Erythroblast (primary cell): ENCODE measurements at regions not wholly inside any gene's neighbourhood (a gene's known extent, or its start where the extent isn't known, plus 50 kb on each side); places are given as distances from the start of the nearest gene placed in this dataset.

ENCODE experiments used
- GATA1 ChIP-seq: IDR thresholded peaks from 2 replicates; pipeline ENCODE4 v1.6.1; 2011; ENCODE audit warnings: low read depth, mild to moderate bottlenecking, control low read depth, low read length, moderate library complexity
- POLR2A ChIP-seq: IDR thresholded peaks from 2 replicates; pipeline ENCODE4 v1.6.1; 2011; ENCODE audit warnings: mild to moderate bottlenecking, low read length

GRCh38 chr2:19762142-19762541 is 139.6 kb downstream of the TTC32 start:
- TF ChIP-seq POLR2A (no peak), GATA1 (no peak)
